ENCODE measurements at regions not wholly inside any gene's neighbourhood (a gene's known extent, or its start where the extent isn't known, plus 50 kb on each side); places are given as distances from the start of the nearest gene placed in this dataset.

GRCh38 chr17:68152161-68152571 is 95.7 kb upstream of the AMZ2 start:
- TF ChIP-seq EZH2 (IDR thresholded peaks at IDR 0.05; ENCODE audit: low read length, unreplicated experiment) (no peak), EZH2phosphoT487 (IDR thresholded peaks at IDR 0.05; ENCODE audit: borderline replicate concordance, low read length) (no peak)
